Activated CD4-positive, alpha-beta T cell treated with anti-CD3 and anti-CD28 coated beads, Interleukin-2, amount 50 U/mL, for 24 hours (primary cell): ENCODE measurements at regions not wholly inside any gene's neighbourhood (a gene's known extent, or its start where the extent isn't known, plus 50 kb on each side); places are given as distances from the start of the nearest gene placed in this dataset.

Experiments
- DNase-seq, 2 donors: peaks; one replicate each; pipeline ENCODE4 v3.0.0-alpha.2; 2020; ENCODE audit warnings: low read depth in 1 of 2, low spot score in 1 of 2

DNA sequence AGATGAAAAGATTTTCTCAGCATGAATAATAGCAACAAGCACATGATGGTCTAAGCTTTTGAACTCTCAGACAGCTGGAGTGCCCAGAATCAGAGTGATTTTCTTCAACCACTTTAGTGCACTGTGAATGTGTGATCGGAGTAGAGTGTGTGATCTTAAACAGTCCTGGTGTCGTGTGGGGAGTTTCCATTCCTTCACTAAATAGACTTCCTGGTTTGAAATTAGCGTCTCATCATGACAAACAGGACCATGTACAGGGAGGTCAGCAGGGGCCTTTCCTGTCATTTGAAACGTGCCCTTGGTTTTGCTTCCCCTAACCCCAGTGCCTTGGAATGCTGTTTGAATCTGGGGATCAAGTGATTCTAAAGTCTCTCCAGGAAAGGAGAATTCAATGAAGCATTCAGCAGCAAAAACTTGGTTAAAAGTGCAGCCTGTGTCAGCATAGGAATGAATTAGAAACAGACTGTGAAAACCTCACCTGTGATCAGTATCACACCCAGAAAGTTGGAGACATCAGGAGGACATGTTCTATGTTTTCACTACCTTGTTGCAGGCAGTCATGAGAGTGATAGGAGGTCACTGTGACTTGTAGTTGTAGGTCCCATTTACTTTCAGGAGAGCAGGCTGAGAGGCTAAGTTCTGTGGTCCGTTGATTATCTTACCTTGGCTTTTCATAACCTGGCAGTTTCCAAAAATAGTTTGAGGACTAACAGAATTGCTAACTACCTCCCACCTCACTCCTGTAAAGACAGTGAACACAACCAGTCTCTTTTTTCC is 400.3 kb downstream of the MTX2 start:
- no peak for DNase-seq

DNA sequence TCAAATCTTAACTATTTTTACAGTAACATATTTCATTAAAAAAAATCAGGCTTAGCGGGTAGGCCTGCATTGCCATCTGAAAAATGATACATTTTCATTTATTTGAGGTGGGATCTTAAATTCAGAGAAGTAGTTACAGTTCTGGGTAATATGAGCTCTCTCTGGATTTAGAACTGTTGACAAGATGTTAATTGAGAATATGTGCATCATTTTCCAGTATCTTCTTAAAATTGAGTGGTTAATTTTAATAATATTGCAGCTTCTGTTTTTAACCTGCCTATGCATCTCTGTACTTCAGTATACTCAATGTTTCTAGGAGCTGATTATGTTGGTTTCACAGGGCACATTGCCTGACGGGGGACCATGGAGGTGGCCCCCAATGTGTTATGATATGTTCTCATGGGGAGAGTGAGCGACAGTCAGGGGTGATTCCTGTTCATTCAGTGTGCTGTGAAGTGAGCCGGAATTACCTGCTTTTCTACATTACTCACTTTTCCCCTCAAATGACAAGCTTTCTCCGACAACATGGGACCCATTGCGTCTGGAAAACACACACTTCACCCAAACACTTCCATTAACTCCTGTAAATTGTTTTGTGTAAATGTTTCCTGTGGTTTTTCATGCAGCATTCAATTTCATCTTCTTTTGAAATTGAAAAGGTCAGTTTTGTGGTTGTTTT is 406.2 kb downstream of the MTX2 start:
- DNase-seq, result no peak

DNA sequence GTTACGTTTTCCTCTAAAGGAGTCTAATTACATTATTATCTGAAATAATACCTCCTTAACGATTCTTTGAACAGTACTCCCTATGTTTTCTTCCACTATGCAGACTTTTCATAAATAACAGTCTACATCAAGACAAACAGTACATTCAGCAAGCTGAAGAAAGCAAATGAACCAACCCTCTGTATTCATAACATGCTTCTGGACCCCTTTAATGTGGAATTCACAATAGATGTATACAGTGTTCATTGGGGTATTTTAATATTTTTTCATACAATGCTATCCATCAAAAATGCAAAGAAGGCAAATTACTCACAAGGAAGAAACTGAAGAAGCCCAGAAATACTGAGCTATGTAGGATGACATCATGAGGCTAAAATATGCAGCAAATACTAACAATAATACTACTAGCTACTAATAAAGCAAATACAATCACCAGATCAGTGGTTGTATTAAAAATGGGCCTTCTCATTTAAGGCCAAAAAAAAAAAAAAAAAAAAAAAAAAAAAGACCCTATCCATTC is 408.6 kb downstream of the MTX2 start:
- no peak for DNase-seq

DNA sequence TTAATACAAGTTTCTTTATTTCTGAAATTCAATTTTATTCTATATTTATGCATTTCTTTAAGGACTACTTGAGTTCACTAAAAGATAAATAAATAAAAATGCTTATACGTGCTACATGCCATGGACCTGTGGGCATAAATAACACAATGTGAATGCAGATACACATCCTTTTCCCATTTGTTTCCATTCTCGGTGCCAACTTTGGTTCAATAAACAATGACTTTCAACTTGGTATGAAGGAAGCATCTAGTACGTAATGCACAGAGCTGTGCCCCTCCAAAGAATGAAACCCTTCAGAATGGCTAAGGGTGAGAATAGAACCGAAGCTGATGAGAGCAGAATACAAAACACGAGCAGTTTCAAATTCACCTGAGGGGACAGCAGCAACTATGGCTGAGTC is 409.3 kb downstream of the MTX2 start:
- no peak for DNase-seq

DNA sequence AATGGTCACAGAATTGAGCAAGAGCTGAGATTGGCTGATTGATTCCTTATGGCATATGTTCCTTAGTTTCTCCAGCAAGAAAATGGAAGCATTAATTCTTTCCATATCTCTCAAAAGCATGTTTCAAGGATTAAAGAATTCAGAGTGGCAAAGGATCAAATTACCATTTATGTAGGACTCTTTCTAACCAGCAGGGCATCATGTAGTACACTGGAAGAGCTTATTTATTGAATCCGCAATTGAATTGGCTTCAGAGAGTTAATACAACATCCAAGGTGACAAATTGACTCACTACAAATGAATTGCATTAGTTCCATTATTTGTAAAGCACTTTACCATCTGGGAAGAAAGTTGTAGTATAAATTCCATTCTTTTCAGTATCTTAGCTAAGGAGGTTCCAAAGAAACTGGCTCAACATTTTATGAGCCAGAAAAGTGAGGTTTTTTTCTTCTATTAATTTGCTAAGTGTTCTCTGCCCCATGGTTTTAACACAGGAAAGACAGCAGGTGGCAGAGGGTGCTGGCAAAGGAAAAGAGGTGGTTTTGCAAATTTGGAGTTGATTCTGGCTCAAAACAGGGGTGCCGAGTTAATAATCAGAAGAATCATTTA is 409.9 kb downstream of the MTX2 start:
- DNase-seq, result no peak

DNA sequence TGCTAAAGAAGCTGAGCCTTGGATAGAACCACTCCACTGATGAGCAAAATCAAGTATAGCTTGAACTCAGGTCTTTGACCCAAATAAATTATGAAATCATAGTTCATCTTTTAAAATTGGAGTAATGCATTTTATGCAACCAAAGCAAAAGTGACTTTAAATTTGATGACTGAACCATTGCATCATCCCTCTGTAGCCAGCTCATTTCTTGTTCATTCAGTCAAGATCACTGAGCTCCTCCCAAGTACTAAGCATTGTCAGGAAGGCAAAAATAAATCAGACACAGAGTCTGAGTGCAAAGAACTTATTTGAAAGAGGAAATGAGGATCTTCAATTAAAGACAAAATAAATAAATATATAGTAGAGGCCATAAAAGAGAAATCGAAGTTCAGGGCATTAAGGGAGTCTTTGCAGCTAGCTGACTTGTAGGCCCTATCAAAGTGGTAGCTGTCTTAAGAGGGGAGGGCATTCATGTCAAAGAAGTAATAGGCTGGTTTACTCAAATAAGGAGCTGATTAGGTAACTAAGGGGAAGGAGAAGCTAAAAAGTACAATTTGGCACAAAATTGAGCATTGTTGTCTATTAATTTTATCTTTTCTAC is 411.8 kb downstream of the MTX2 start:
- DNase-seq, result no peak

DNA sequence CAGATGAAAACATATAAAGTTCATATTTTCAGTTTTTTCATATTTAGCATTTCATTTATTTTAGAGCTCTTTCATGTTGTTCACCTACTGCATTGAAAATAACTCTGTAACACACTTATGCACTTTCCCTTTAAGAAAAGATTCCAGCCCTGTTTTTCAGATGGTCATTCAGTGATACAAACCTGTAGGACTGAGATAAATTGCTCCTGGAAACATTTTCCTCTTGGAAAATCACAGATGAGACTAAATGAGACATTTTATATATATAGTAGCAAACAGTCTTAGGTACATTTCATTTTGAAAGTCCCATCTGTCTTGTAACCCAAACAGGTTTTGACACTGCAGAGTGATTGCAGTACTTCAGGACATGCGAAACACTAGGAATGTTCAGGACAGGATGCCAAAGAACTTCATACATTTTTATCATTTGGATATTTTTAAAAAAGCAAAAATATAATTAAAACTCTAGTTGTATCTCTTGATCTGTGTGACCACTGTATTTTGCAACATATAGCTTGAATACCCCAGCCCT is 412.4 kb downstream of the MTX2 start:
- no peak for DNase-seq

DNA sequence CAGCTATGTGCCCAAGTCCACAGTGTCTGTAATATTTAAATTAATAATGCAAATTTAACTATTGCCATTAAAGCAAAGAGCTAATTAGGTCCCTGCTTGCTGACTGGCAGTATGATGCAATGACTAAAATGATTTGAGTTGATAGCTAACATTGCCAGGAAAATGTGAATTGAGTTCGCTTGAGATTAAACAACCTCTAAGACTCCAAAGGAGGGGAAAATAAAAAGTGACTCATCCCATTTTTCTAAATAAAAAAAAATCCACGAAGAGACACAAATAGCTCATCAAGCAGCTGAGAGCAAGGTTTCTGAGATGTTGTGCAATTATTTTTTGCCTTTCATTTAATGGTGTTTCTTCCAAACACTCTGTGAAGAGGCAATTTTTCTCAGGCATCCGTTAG is 413.0 kb downstream of the MTX2 start:
- DNase-seq, result no peak

DNA sequence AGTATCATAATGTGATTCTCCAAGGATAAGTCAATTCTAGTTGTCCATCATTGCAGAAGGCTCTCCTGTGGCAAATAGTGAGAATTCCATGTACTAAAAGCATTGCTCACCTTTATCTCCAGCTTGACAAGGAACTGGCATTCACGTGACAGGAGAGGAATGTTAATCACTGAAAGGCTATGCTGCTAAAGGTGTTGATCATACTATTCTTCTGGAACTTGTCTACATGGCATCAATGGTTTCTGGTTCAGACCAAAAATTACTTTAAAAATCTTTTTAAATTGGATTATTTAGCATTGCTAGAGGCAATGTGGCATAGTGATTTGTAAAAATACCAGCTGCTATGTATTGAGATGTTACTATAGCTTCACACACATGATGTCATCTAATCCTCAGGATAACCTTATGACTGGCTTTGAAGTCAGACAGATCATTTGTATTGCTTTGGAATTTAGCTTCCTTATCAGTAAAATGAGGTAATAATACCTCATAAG is 414.4 kb downstream of the MTX2 start:
- DNase-seq, result no peak

DNA sequence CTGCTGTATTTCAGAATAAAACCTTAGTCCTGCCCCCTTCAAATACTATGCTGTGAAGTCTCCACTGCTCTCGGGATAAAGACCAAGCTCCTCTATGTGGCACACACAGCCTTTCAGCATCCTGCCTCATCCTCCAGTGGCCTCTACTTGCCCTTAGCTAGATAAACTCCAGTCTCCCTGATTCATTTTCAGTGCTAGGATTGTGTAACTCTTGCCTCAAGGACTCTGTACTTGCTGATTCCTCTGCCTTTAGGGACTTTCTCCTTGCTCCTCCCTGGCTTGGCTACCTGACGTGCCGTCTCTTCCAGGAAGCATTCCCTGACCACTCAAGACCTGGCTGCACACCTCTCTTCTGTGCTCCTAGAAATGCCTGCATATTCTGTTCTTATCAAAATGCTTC is 416.7 kb downstream of the MTX2 start:
- DNase-seq, result no peak

DNA sequence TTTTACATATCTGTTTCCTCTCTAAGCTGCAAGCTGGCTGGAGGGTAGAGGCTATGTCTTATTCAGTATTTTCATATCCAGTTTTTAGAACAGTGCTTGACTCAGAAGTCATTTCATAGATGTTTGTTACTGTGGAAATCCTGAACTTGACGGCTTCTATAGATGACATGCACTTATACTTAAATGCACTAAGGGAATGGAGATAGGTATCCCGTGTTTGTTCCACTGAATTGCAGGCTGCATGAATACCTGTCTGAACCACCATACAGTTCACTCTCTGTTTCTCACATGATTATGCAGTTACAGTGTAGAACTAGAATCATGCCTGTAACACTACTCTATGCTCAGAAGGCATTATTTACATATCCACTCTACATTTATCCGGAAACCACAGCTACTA is 417.1 kb downstream of the MTX2 start:
- no peak for DNase-seq

DNA sequence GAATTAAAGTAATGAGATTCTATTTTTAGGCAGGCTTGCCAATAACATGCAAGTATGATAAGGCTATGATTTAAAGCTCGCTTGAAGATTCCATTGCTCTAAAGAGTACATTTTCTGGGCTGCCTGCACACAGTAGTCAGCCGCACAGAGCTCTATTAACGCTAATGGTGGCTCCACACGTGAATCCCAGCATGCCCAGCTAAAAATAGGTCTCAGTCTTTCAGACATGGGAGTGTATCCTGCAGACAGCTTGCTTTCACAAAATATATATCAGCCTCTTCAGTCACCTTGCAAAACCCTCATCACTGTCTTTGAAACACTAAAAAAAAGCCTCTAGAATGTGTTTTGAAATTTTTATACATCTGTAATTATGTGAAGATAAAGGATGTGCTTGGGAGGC is 418.1 kb downstream of the MTX2 start:
- no peak for DNase-seq

DNA sequence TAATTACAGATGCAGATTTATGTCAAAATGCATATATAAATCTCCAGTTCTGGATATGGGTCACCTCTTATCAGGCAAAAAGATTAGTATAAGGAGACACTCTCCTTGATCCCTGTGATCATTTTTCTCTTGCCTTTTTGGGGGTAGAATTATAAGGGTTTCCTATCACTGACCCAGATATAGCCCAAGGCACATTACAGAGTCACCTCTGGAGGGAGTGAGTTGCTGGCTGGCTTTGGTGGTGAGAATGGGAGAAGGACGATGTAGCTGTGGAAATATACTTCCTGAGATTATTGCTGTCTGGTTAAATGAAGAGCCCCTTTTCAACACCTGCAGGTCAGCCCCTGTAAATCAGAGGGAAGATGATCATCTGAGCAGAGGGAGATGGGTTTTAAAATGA is 418.7 kb downstream of the MTX2 start:
- DNase-seq, result no peak

DNA sequence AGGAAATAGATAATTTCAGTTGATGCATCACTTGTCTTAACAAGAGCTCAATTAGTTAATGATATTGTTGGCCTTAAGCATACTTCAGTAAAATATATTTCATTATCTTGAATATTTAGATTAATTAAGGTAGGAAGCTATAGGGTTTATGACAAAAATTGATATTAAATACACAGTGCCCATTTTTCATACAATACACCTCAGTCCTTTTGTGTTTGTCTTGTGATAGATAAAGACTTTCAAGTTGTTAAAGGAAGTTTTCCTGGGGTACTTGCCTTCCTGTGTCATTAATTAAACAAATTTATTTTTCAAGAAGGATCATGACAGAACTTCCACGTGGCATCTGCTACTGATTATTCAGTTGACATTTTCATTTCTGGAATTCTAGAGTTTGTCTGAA is 420.5 kb downstream of the MTX2 start:
- DNase-seq, result no peak

DNA sequence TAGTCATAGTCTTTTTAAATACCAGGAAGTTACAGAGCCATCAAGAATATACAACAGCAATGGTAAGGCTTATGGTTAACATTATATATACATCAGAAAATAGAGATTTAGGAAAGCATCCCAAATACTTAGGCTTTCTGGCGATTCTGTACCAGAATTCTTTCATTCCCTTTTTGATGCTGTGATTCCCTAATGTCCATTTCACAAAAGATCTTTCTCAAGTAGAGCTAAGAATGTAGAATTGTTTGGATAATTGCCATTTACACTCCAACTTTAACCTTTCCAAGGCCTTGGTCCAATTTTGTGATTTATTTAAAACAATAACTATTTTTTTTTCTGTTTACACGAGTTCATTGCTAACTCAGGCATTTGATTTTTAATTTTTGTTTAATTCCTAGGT is 422.2 kb downstream of the MTX2 start:
- DNase-seq, result no peak

DNA sequence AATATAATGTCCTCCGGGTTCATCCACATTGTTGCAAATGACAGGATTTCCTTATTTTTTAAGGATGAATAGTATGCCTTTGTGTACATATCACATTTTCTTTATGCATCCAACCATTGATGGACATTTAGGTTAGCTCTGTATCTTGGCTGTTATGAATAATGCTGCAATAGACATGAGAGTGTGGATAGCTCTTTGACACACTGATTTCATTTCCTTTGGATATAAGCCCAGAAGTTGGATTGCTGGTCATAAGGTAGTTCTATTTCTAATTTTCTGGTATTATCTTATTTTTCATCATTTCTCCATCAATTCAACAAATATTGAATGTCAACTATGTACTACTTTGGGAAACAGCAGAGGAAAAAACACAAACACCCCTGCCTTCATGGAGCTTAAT is 423.3 kb downstream of the MTX2 start:
- no peak for DNase-seq

DNA sequence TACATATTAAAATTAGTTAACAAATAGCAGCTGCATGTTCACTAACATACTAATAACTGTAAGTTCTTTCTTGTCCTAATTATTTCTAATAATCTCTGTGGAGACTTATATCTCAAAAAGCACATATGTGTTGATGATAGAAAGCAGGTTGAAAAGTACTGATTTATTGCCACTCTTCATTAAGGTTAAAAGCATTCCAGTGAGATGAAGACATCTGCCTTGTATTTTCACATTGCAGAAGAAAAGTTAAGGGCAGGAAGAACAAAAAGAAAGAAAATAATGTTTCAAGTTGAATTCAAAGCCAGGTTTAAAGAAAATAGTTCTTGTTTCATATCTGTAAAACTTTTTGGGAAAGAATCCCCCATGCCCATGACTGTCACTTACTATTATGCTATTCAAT is 429.9 kb downstream of the MTX2 start:
- DNase-seq, result no peak

DNA sequence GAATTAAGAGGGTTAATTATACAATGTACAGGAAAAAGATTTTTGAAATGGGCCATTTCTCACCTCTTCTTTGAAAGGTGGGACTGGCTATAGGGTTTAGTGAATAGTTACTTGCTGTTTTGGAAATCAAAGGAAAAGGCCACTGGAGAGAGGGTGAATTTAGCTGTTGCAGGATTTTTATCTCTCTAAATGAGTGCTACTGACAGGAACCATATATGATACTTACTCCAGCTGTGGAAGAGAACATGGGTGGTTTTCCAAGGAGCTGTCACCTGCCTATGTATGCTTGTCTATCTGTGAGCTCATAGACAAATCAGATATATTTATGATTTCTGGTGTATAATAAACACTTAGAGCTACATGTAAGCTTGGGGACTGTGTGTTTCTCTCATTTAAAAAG is 430.4 kb downstream of the MTX2 start:
- DNase-seq, result no peak

DNA sequence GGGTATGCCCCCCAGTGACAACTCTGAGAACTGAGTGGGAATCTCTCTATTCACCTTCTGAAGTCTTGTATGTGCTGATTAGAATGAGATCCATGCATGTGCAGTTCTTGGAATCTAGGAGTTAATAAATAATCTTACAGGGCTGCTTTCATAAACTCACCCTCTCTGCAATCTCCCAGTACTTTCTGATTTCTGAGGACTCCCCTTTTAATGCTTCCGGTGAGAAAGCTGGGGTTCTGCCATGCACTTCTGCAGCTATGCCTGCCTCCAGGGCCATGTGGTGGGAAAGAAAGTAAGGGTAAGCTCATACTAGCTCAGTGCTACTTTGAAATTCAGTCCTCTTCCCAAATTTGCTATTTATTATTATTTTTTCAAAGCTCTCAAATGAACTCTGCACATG is 432.9 kb downstream of the MTX2 start:
- DNase-seq, result no peak

DNA sequence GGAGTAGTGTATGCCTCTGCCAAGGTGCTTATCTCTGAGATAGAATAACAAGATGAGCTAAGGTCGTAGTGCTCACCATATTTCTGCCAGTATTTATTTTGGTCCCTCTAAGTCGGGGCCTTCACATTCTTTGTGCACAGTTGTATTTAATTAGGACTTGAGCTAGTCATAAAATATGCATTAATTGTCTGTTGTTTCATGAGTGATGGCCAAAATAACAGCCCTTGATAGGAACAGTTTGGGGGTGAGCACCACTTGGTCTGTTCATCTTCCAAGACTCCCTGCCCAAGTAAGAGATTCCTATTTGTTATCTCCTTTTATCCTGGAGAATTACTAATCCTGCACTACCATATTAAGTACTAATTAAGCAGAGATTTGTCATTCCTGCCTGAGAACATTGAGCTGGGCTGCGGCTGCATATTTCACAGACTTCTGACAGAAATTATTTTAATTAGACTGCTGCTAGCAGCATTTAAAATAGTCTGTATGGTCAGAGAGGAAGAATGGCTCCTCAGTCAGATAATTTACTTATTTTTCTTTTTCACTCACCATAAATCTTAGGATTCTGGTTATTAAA is 435.1 kb downstream of the MTX2 start:
- DNase-seq, result no peak
